Right atrium auricular region (tissue), 2 donors: ENCODE measurements at regions not wholly inside any gene's neighbourhood (a gene's known extent, or its start where the extent isn't known, plus 50 kb on each side); places are given as distances from the start of the nearest gene placed in this dataset.

ENCODE experiments used
- DNase-seq: peaks from one replicate; pipeline ENCODE4 v3.0.0-alpha.2; 2019; ENCODE audit warnings: low spot score
- H3K27ac ChIP-seq, 2 donors: fragments of 200-600 bp; sonication (generic); 1 replicate in 1 of 2; 2 replicates in 1 of 2; pipeline ENCODE4 v1.5.1; 2016 to 2019
- H3K27me3 ChIP-seq, 2 donors: fragments of 200-600 bp; sonication (generic); one replicate each; pipeline versions ENCODE4 v1.5.1 to v1.6.0; 2017 to 2019
- H3K36me3 ChIP-seq: fragments of 200-600 bp; sonication (generic); one replicate; pipeline ENCODE4 v1.5.1; 2016
- H3K4me1 ChIP-seq, 2 donors: fragments of 200-600 bp; sonication (generic); one replicate each; pipeline versions ENCODE4 v1.5.1 to v1.6.0; 2017 to 2019
- H3K4me3 ChIP-seq, 2 donors: fragments of 200-600 bp; sonication (generic); 1 replicate in 1 of 2; 2 replicates in 1 of 2; pipeline ENCODE4 v1.5.1; 2017 to 2019; ENCODE audit warnings: mild to moderate bottlenecking in 1 of 2, moderate library complexity in 1 of 2
- H3K9me3 ChIP-seq, 2 donors: fragments of 200-600 bp; sonication (generic); one replicate each; pipeline ENCODE4 v1.5.1; 2019
- CTCF ChIP-seq, 2 donors: fragments of 200-600 bp; sonication (generic); IDR thresholded peaks; one replicate each; pipeline ENCODE4 v1.5.1; 2019; ENCODE audit warnings: antibody characterized with exemption in 2 of 2

- TF ChIP-seq CTCF (IDR thresholded peaks at IDR 0.05) = no peak
- H3K9me3 ChIP-seq = no peaks in the 10 kb centered on the region
- H3K27me3 ChIP-seq = no peaks in the 10 kb centered on the region
- no peak overlapping the region for H3K4me3 ChIP-seq
- no peak for DNase-seq
- no peak overlapping the region for H3K27ac ChIP-seq
- no peaks in the 10 kb centered on the region for H3K4me1 ChIP-seq
- H3K36me3 ChIP-seq = no peaks in the 10 kb centered on the region
These were observed 240.6 kb upstream of the CXCR4 start for GRCh38 chr2:136358576-136358975.

- no peak overlapping the region for H3K4me3 ChIP-seq
- H3K27ac ChIP-seq = no peak overlapping the region
- H3K36me3 ChIP-seq = no peaks in the 10 kb centered on the region
- no peaks in the 10 kb centered on the region for H3K4me1 ChIP-seq
- H3K9me3 ChIP-seq = no peaks in the 10 kb centered on the region
- TF ChIP-seq CTCF (IDR thresholded peaks at IDR 0.05) = no peak
- DNase-seq = no peak
- H3K27me3 ChIP-seq = no peaks in the 10 kb centered on the region
These were observed 239.0 kb upstream of the CXCR4 start for GRCh38 chr2:136357007-136357380.

GRCh38 chr2:136356125-136357006 is 238.4 kb upstream of the CXCR4 start:
- DNase-seq = no peak
- Histone ChIP-seq H3K4me3 (no peak overlapping the region), H3K27ac (no peak overlapping the region), H3K27me3 (no peaks in the 10 kb centered on the region), H3K9me3 (no peaks in the 10 kb centered on the region), H3K4me1 (no peaks in the 10 kb centered on the region), H3K36me3 (no peaks in the 10 kb centered on the region)
- no peak for TF ChIP-seq CTCF (IDR thresholded peaks at IDR 0.05)

GRCh38 chr2:136351684-136352083 is 233.7 kb upstream of the CXCR4 start:
- Histone ChIP-seq H3K4me1 (no peaks in the 10 kb centered on the region), H3K9me3 (no peaks in the 10 kb centered on the region), H3K4me3 (no peak overlapping the region), H3K27me3 (no peaks in the 10 kb centered on the region), H3K36me3 (no peaks in the 10 kb centered on the region), H3K27ac (no peak overlapping the region)
- TF ChIP-seq CTCF (IDR thresholded peaks at IDR 0.05) = no peak
- no peak for DNase-seq

GRCh38 chr2:136347981-136348380 is 230.0 kb upstream of the CXCR4 start:
- H3K9me3 ChIP-seq = no peaks in the 10 kb centered on the region
- no peak for TF ChIP-seq CTCF (IDR thresholded peaks at IDR 0.05)
- H3K4me3 ChIP-seq = no peak overlapping the region
- H3K4me1 ChIP-seq = no peaks in the 10 kb centered on the region
- H3K36me3 ChIP-seq = no peaks in the 10 kb centered on the region
- no peaks in the 10 kb centered on the region for H3K27me3 ChIP-seq
- no peak for DNase-seq
- H3K27ac ChIP-seq = no peak overlapping the region

GRCh38 chr2:136344339-136344738 is 226.4 kb upstream of the CXCR4 start:
- H3K27ac ChIP-seq = no peak overlapping the region
- no peaks in the 10 kb centered on the region for H3K27me3 ChIP-seq
- H3K4me1 ChIP-seq = no peaks in the 10 kb centered on the region
- TF ChIP-seq CTCF (IDR thresholded peaks at IDR 0.05) = no peak
- no peaks in the 10 kb centered on the region for H3K36me3 ChIP-seq
- H3K4me3 ChIP-seq = no peak overlapping the region
- H3K9me3 ChIP-seq = peaks cover 0 to 3% of the 10 kb centered on the region in 2 donors
- DNase-seq = no peak
